ENCODE measurements at regions not wholly inside any gene's neighbourhood (a gene's known extent, or its start where the extent isn't known, plus 50 kb on each side); places are given as distances from the start of the nearest gene placed in this dataset.

DNA sequence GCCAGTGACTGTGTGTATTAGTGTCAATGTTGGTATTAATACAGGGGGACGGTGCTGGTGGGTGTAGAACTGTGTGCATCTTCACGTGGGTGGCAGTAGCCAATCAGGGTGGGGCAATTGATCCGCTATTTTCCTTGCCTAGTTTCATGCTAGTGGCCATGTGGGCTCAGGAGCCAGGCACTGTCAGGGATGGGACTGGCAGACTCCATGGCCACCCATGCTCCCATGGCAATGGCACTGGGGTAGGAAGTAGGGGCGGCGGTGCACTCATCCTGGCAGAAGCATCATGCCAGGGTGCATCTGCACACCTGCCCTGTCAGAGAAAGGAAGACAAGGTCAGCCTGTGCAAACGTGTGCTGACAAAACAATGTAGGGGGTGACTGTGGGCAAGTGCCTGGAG, 122.1 kb upstream of the MAGEC2 start:
- TF ChIP-seq, protein P1, sequence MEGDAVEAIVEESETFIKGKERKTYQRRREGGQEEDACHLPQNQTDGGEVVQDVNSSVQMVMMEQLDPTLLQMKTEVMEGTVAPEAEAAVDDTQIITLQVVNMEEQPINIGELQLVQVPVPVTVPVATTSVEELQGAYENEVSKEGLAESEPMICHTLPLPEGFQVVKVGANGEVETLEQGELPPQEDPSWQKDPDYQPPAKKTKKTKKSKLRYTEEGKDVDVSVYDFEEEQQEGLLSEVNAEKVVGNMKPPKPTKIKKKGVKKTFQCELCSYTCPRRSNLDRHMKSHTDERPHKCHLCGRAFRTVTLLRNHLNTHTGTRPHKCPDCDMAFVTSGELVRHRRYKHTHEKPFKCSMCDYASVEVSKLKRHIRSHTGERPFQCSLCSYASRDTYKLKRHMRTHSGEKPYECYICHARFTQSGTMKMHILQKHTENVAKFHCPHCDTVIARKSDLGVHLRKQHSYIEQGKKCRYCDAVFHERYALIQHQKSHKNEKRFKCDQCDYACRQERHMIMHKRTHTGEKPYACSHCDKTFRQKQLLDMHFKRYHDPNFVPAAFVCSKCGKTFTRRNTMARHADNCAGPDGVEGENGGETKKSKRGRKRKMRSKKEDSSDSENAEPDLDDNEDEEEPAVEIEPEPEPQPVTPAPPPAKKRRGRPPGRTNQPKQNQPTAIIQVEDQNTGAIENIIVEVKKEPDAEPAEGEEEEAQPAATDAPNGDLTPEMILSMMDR (IDR thresholded peaks at IDR 0.05; ENCODE audit: unreplicated experiment), result no peak
- peaks cover 16% of the 10 kb centered on the region for H3K9me3 Mint-ChIP-seq (ENCODE audit: low read depth, unreplicated experiment)
- BruUV-seq (replicated peaks), result no TSS peak
- intact Hi-C loops (cut with micrococcal nuclease; ENCODE audit: unreplicated experiment), result no loop called here
- H3K27me3 Mint-ChIP-seq (ENCODE audit: unreplicated experiment), result no peaks in the 10 kb centered on the region
- H3K27ac Mint-ChIP-seq (ENCODE audit: unreplicated experiment), result no peak overlapping the region
- DNase-seq, result no peak
- H3K36me3 Mint-ChIP-seq (ENCODE audit: insufficient read depth, unreplicated experiment), result no peaks in the 10 kb centered on the region
- CTCF ChIA-PET, result interaction anchor here (0.5 kb wide), 1 partner anchor 383 kb away, joined by 3 read pairs; no protein-coding TSS in a partner anchor
- no peak overlapping the region for H3K4me3 Mint-ChIP-seq (ENCODE audit: low read depth, unreplicated experiment)
- no peaks in the 10 kb centered on the region for H3K4me1 Mint-ChIP-seq (ENCODE audit: low read depth, unreplicated experiment)

DNA sequence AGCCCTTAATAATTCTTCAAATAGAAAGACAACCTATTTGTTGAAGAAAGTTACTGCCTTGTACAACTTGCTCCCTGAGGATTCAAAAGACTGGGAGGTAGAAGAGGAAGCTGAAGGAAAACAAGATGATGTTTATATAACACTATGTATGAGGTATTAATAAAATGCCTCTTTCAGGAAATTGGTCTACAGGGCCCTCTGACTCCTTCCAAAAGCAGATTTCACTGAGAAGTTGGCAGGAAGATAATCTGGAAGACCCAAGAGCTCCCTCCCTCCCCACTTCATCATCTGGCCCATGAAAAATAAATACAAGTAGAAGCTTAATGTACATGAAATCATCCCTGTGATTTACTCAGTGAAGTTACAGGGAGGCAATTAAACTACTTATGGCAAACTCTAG, 107.5 kb upstream of the MAGEC2 start:
- CTCF ChIA-PET, result no interaction called here
- no TSS peak for BruUV-seq (replicated peaks)

DNA sequence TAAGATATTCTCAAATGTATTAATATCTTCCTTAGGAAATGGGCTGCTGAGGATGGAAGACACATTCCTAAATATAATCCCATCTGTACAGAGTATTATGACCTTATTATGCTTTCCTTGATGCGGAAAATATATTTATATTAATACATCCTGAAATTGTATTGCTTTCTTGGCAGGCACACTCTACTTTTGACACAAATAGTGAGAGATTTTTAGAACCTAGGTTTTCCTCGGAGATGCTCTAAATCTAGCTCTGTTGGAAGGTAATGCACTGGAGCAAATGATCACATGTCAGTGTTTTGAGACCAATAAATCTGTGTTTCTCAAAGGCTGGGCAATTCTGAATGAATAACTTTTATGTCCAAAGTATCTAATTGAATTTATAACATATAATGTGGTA, 94.3 kb upstream of the MAGEC2 start:
- H3K27ac Mint-ChIP-seq (ENCODE audit: unreplicated experiment), result no peak overlapping the region
- CTCF ChIA-PET, result no interaction called here
- TF ChIP-seq, protein P1 (IDR thresholded peaks at IDR 0.05; ENCODE audit: unreplicated experiment), result no peak
- no peaks in the 10 kb centered on the region for H3K4me1 Mint-ChIP-seq (ENCODE audit: low read depth, unreplicated experiment)
- no peak overlapping the region for H3K4me3 Mint-ChIP-seq (ENCODE audit: low read depth, unreplicated experiment)
- BruUV-seq (replicated peaks), result no TSS peak
- DNase-seq, result no peak
- peaks cover 8% of the 10 kb centered on the region for H3K9me3 Mint-ChIP-seq (ENCODE audit: low read depth, unreplicated experiment)
- no peaks in the 10 kb centered on the region for H3K36me3 Mint-ChIP-seq (ENCODE audit: insufficient read depth, unreplicated experiment)
- intact Hi-C loops (cut with micrococcal nuclease; ENCODE audit: unreplicated experiment), result no loop called here
- no peaks in the 10 kb centered on the region for H3K27me3 Mint-ChIP-seq (ENCODE audit: unreplicated experiment)

More for the DNA sequence above, 107.5 kb upstream of the MAGEC2 start:
- TF ChIP-seq, protein P1 (IDR thresholded peaks at IDR 0.05; ENCODE audit: unreplicated experiment), result no peak
- no peak for DNase-seq
- H3K4me3 Mint-ChIP-seq (ENCODE audit: low read depth, unreplicated experiment), result no peak overlapping the region
- H3K27me3 Mint-ChIP-seq (ENCODE audit: unreplicated experiment), result no peaks in the 10 kb centered on the region
- intact Hi-C loops (cut with micrococcal nuclease; ENCODE audit: unreplicated experiment), result no loop called here
- H3K27ac Mint-ChIP-seq (ENCODE audit: unreplicated experiment), result no peak overlapping the region
- peaks cover 4% of the 10 kb centered on the region for H3K9me3 Mint-ChIP-seq (ENCODE audit: low read depth, unreplicated experiment)
- no peaks in the 10 kb centered on the region for H3K4me1 Mint-ChIP-seq (ENCODE audit: low read depth, unreplicated experiment)
- no peaks in the 10 kb centered on the region for H3K36me3 Mint-ChIP-seq (ENCODE audit: insufficient read depth, unreplicated experiment)

- H3K27ac Mint-ChIP-seq (ENCODE audit: unreplicated experiment), result no peak overlapping the region
- no peak overlapping the region for H3K4me3 Mint-ChIP-seq (ENCODE audit: low read depth, unreplicated experiment)
- H3K36me3 Mint-ChIP-seq (ENCODE audit: insufficient read depth, unreplicated experiment), result no peaks in the 10 kb centered on the region
- TF ChIP-seq, protein P1 (IDR thresholded peaks at IDR 0.05; ENCODE audit: unreplicated experiment), result no peak
- no peaks in the 10 kb centered on the region for H3K4me1 Mint-ChIP-seq (ENCODE audit: low read depth, unreplicated experiment)
- no TSS peak for BruUV-seq (replicated peaks)
- CTCF ChIA-PET, result no interaction called here
- peaks cover 16% of the 10 kb centered on the region for H3K9me3 Mint-ChIP-seq (ENCODE audit: low read depth, unreplicated experiment)
- intact Hi-C loops (cut with micrococcal nuclease; ENCODE audit: unreplicated experiment), result no loop called here
- H3K27me3 Mint-ChIP-seq (ENCODE audit: unreplicated experiment), result no peaks in the 10 kb centered on the region
- DNase-seq, result no peak
These were observed 91.3 kb upstream of the MAGEC2 start for GRCh38 chrX:142296421-142296820.

Data from Calu3 (cell line).